ENCODE measurements at regions not wholly inside any gene's neighbourhood (a gene's known extent, or its start where the extent isn't known, plus 50 kb on each side); places are given as distances from the start of the nearest gene placed in this dataset.

- DNase-seq: no peak
These were observed 463.3 kb upstream of the DMAC1 start for GRCh38 chr9:8262625-8263622.

GRCh38 chr9:8261737-8262136 lies 462.2 kb upstream of the DMAC1 start:
- no peak for DNase-seq

GRCh38 chr9:8259028-8259427 lies 459.4 kb upstream of the DMAC1 start:
- no peak for DNase-seq

- no peak for DNase-seq
These were observed 457.3 kb upstream of the DMAC1 start for GRCh38 chr9:8256880-8257279.

- DNase-seq: no peak
These were observed 456.3 kb upstream of the DMAC1 start for GRCh38 chr9:8255850-8256249.

GRCh38 chr9:8254541-8254940 lies 455.0 kb upstream of the DMAC1 start:
- no peak for DNase-seq

- DNase-seq: no peak
These were observed 452.9 kb upstream of the DMAC1 start for GRCh38 chr9:8252445-8252844.

GRCh38 chr9:8251566-8251965 lies 452.0 kb upstream of the DMAC1 start:
- no peak for DNase-seq

- DNase-seq: no peak
These were observed 445.0 kb upstream of the DMAC1 start for GRCh38 chr9:8244505-8245092.

- no peak for DNase-seq
These were observed 441.6 kb upstream of the DMAC1 start for GRCh38 chr9:8241201-8241600.

- DNase-seq: no peak
These were observed 437.5 kb upstream of the DMAC1 start for GRCh38 chr9:8237096-8237495.

GRCh38 chr9:8235489-8235888 lies 435.9 kb upstream of the DMAC1 start:
- no peak for DNase-seq

GRCh38 chr9:8234316-8234715 lies 434.7 kb upstream of the DMAC1 start:
- no peak for DNase-seq

GRCh38 chr9:8232726-8233125 lies 433.1 kb upstream of the DMAC1 start:
- no peak for DNase-seq

GRCh38 chr9:8229226-8229625 lies 429.6 kb upstream of the DMAC1 start:
- no peak for DNase-seq

GRCh38 chr9:8224381-8224801 lies 424.8 kb upstream of the DMAC1 start:
- no peak for DNase-seq

GRCh38 chr9:8223861-8224260 lies 424.3 kb upstream of the DMAC1 start:
- no peak for DNase-seq

GRCh38 chr9:8221462-8221861 lies 421.9 kb upstream of the DMAC1 start:
- no peak for DNase-seq

- DNase-seq: no peak
These were observed 408.9 kb upstream of the DMAC1 start for GRCh38 chr9:8208465-8208864.

- no peak for DNase-seq
These were observed 408.0 kb upstream of the DMAC1 start for GRCh38 chr9:8207596-8207995.

GRCh38 chr9:8206720-8207119 lies 407.1 kb upstream of the DMAC1 start:
- no peak for DNase-seq

- DNase-seq: no peak
These were observed 406.0 kb upstream of the DMAC1 start for GRCh38 chr9:8205576-8205975.

- no peak for DNase-seq
These were observed 390.3 kb upstream of the DMAC1 start for GRCh38 chr9:8189881-8190280.

- DNase-seq: no peak
These were observed 389.3 kb upstream of the DMAC1 start for GRCh38 chr9:8188723-8189407.
